ENCODE measurements at regions not wholly inside any gene's neighbourhood (a gene's known extent, or its start where the extent isn't known, plus 50 kb on each side); places are given as distances from the start of the nearest gene placed in this dataset.

DNA sequence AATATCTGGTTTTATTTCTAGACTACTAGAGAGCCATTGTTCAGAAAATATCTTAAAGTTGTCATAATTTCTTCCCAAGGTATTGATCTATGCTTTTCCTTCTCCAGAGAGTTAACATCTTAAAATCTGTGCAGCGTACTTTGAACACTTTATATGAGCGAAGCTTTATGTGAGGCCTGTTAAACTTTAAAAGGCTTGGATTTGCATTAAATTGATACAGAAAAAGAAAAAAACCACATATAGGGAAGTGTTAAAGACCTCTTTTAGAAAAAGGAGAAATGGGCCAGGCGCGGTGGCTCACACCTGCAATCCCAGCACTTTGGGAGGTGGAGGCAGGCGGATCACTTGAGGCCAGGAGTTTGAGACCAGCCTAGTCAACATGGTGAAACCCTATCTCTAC is 59.2 kb upstream of the MORC3 start (continued):
- TF ChIP-seq, protein P1, sequence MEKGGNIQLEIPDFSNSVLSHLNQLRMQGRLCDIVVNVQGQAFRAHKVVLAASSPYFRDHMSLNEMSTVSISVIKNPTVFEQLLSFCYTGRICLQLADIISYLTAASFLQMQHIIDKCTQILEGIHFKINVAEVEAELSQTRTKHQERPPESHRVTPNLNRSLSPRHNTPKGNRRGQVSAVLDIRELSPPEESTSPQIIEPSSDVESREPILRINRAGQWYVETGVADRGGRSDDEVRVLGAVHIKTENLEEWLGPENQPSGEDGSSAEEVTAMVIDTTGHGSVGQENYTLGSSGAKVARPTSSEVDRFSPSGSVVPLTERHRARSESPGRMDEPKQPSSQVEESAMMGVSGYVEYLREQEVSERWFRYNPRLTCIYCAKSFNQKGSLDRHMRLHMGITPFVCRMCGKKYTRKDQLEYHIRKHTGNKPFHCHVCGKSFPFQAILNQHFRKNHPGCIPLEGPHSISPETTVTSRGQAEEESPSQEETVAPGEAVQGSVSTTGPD (CRISPR knock-in tag; IDR thresholded peaks at IDR 0.05), result no peak
- no peak for TF ChIP-seq ZNF367 (CRISPR knock-in tag; IDR thresholded peaks at IDR 0.05; ENCODE audit: borderline replicate concordance)
- no peak for TF ChIP-seq ZC3H13 (CRISPR knock-in tag; IDR thresholded peaks at IDR 0.05)
- no peak for TF ChIP-seq PTBP1 (IDR thresholded peaks at IDR 0.05; ENCODE audit: low read depth, low read length, poor library complexity, severe bottlenecking)
- no peak for TF ChIP-seq ZNF354B (CRISPR knock-in tag; IDR thresholded peaks at IDR 0.05)

DNA sequence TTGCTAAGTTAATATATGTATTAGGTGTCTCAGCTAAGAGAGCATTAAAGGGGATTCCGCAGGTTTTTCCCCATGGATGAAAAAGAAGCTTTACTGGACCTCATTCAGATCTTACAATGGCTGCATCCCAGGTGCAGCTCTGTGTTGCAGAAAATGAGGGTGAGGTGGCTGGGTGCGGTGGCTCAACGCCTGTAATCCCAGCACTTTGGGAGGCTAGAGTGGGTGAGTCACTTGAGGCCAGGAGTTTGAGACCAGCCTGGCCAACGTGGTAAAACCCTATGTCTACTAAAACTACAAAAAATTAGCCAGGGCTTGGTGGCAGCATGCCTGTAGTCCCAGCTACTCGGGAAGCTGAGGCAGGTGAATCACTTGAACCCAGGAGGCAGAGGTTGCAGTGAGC is 58.5 kb upstream of the MORC3 start:
- TF ChIP-seq MATR3 (CRISPR knock-in tag; IDR thresholded peaks at IDR 0.05), result no peak
- TF ChIP-seq, protein P2, sequence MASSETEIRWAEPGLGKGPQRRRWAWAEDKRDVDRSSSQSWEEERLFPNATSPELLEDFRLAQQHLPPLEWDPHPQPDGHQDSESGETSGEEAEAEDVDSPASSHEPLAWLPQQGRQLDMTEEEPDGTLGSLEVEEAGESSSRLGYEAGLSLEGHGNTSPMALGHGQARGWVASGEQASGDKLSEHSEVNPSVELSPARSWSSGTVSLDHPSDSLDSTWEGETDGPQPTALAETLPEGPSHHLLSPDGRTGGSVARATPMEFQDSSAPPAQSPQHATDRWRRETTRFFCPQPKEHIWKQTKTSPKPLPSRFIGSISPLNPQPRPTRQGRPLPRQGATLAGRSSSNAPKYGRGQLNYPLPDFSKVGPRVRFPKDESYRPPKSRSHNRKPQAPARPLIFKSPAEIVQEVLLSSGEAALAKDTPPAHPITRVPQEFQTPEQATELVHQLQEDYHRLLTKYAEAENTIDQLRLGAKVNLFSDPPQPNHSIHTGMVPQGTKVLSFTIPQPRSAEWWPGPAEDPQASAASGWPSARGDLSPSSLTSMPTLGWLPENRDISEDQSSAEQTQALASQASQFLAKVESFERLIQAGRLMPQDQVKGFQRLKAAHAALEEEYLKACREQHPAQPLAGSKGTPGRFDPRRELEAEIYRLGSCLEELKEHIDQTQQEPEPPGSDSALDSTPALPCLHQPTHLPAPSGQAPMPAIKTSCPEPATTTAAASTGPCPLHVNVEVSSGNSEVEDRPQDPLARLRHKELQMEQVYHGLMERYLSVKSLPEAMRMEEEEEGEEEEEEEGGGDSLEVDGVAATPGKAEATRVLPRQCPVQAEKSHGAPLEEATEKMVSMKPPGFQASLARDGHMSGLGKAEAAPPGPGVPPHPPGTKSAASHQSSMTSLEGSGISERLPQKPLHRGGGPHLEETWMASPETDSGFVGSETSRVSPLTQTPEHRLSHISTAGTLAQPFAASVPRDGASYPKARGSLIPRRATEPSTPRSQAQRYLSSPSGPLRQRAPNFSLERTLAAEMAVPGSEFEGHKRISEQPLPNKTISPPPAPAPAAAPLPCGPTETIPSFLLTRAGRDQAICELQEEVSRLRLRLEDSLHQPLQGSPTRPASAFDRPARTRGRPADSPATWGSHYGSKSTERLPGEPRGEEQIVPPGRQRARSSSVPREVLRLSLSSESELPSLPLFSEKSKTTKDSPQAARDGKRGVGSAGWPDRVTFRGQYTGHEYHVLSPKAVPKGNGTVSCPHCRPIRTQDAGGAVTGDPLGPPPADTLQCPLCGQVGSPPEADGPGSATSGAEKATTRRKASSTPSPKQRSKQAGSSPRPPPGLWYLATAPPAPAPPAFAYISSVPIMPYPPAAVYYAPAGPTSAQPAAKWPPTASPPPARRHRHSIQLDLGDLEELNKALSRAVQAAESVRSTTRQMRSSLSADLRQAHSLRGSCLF (CRISPR knock-in tag; IDR thresholded peaks at IDR 0.05; ENCODE audit: borderline replicate concordance), result no peak
- TF ChIP-seq ZNF709 (CRISPR knock-in tag; IDR thresholded peaks at IDR 0.05), result no peak
- TF ChIP-seq, protein P3, sequence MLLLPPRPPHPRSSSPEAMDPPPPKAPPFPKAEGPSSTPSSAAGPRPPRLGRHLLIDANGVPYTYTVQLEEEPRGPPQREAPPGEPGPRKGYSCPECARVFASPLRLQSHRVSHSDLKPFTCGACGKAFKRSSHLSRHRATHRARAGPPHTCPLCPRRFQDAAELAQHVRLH (CRISPR knock-in tag; IDR thresholded peaks at IDR 0.05; ENCODE audit: borderline replicate concordance, low read depth), result no peak
- no peak for TF ChIP-seq NONO (IDR thresholded peaks at IDR 0.05)
- no peak for TF ChIP-seq NONO (CRISPR knock-in tag; conservative IDR thresholded peaks at IDR 0.05)
- TF ChIP-seq PITX1 (CRISPR knock-in tag; IDR thresholded peaks at IDR 0.05), result no peak
- TF ChIP-seq, protein P4, sequence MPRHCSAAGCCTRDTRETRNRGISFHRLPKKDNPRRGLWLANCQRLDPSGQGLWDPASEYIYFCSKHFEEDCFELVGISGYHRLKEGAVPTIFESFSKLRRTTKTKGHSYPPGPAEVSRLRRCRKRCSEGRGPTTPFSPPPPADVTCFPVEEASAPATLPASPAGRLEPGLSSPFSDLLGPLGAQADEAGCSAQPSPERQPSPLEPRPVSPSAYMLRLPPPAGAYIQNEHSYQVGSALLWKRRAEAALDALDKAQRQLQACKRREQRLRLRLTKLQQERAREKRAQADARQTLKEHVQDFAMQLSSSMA (CRISPR knock-in tag; IDR thresholded peaks at IDR 0.05), result no peak
- Histone ChIP-seq H4K20me1 (ENCODE audit: insufficient read depth, low read length) (no peaks in the 10 kb centered on the region), H2AFZ (ENCODE audit: low read length) (no peak overlapping the region), H3K4me2 (ENCODE audit: low read depth, low read length) (no peak overlapping the region), H3K36me3 (replicated peaks in 1 of 2; ENCODE audit: control insufficient read depth in 1 of 2, insufficient read depth in 2 of 2, low read length in 2 of 2) (no peaks in the 10 kb centered on the region), H3K9ac (ENCODE audit: insufficient read depth, low read depth, low read length) (no peak overlapping the region), H3K4me3 (replicated peaks in 1 of 3; ENCODE audit: insufficient read depth in 1 of 3, low read depth in 2 of 3, low read length in 3 of 3) (no peak overlapping the region), H3K27ac (ENCODE audit: extremely low read length, insufficient read depth, low read length) (no peak overlapping the region), H3K4me1 (ENCODE audit: insufficient read depth, low read length) (peaks cover 14% of the 10 kb centered on the region), H3K79me2 (ENCODE audit: insufficient read depth, low read length) (no peaks in the 10 kb centered on the region), H3K9me3 (ENCODE audit: low read length) (no peaks in the 10 kb centered on the region), H3K27me3 (ENCODE audit: control insufficient read depth in 1 of 2, insufficient read depth in 2 of 2, low read length in 2 of 2) (no peaks in the 10 kb centered on the region; a peak in 1 of 5 replicates)
- intact Hi-C loops (cut with micrococcal nuclease; ENCODE audit: unreplicated experiment) (loop anchor here (10.0 kb wide), 1 partner anchor 63 kb away; the partner anchor contains the start of gene MORC3), in situ Hi-C loops (cut with HindIII; ENCODE audit: extremely low pct_ligation_motif_present, low pct_unique_long_range_greater_than_20kb) (no loop called here)
- WGBS (ENCODE audit: low lambda C conversion rate), result 77% methylated on average over 5 of the region's 5 CpGs
- BruUV-seq (replicated peaks), result no TSS peak
- ChIA-PET CTCF (ENCODE audit: low intra/inter-chr PET ratio, low total read pairs) (no interaction called here), POLR2A (no interaction called here)
- DNase-seq (ENCODE audit: low spot score) (no peak), FAIRE-seq (no peak), ATAC-seq (no peak)

All from HepG2 (cell line).